UCSD-AML1 (cell line): ENCODE measurements at regions not wholly inside any gene's neighbourhood (a gene's known extent, or its start where the extent isn't known, plus 50 kb on each side); places are given as distances from the start of the nearest gene placed in this dataset.
"Not testable (repeated sequence)": the region's sequence is repeated elsewhere in the genome, so short reads cannot be mapped to it uniquely, and the experiment has no call there.

Experiments
- DNase-seq: peaks from one replicate; lab custom pipeline; 2025; ENCODE audit not compliant: unreplicated experiment; lab: John Stamatoyannopoulos, UW

DNA sequence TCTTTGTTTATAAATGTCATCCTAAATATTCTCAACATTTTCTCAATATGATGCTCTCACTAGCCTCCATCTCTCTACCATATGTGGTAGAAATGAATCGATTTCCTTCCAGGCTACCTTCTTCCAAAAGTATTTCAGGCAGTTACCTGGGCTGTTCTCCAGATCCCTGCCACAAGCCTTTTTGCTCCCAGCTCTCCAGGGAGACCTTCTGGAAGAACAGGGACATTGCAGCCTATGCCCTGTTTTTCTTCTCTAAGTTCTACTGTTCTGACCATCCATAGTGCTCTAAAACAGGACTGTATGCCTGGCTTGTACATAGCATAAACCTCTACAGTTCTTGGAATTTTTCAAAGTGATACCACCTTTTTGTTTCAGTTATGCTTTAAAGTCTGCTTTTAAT is 552.8 kb downstream of the ANKRD7 start:
- DNase-seq, result no peak

DNA sequence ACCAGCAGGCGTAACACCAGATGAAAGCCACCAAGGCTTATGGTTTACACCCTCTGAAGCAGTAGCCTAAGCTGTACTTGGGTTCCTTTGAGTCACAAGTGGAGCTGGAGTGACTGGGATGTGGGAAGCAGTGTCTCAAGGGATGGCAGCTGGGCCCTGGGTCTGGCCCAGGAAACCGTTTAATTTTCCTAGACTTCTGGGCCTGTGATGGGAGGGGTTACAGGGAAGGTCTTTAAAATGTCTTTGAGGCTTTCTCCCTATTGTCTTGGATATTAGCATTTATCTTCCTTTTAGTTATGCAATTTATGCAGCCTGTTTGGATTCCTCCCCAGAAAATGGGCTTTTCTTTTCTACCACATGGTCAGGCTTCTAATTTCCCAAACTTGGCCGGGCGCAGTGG is 568.2 kb downstream of the ANKRD7 start:
- DNase-seq, result no peak

DNA sequence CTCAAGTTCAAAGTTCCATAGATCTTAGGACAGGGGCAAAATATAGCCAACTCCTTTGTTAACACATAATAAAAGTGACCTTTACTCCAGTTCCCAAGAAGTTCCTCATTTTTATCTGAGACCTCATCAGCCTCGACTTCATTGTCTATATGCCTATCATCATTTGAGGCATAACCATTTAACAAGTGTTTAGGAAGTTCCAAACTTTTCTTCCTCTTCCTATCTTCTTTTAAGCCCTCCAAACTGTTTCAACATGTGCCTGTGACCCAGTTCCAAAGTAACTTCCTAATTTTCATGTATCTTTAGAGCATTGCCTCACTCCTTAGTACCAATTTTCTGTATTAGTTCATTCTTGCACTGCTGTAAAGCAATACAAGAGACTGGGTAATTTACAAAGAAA is 569.1 kb downstream of the ANKRD7 start:
- no peak for DNase-seq

DNA sequence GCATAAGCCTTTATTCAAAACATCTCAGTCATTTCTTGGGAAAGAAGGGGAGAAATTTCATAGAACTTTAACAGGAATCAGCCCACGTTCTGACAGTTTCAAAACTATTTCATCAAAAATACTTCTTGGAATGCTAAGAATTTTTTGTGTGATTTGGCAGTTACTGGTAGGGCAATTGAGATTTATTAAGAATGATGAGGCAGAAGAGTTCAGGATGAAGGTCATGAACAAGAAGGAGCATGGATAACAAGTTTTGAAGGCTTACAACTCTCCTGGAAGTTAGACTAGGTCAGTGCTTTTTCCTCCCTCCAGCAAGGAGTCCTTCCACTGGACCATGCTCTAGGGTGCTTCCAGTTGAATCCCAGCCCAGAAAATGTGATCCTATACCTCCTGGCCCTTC is 569.9 kb downstream of the ANKRD7 start:
- no peak for DNase-seq

DNA sequence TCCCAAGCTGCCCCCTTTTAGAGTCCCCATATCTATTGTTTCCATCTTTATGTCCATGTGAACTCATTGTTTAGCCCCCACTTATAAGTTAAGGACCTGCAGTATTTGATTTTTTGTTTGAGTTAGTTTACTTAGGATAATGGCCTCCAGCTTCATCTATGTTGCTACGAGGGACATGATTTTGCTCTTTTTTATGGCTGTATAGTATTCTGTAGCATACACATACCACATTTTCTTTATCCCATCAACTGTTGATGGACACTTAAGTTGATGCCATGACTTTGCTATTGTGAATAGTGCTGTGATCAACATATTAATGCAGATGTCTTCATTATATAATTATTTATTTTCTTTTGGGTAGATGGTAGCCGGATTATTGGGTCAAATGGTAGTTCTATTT is 576.9 kb downstream of the ANKRD7 start:
- no peak for DNase-seq

DNA sequence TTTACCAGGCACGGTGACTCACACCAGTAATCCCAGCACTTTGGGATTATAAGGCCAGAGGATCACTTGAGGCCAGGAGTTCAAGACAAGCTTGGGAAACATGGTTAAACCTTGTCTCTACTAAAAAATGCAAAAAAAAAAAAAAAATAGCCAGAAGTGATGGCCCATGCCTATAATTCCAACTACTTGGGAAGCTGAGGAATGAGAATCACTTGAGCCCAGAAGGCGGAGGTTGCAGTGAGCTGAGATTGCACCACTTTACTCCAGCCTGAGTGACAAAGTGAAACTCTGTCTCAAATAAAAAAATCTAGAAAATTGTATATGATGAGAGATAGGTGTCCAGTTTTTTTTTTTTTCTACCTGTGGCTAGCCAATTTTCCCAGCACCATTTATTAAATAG is 578.2 kb downstream of the ANKRD7 start:
- no peak for DNase-seq

DNA sequence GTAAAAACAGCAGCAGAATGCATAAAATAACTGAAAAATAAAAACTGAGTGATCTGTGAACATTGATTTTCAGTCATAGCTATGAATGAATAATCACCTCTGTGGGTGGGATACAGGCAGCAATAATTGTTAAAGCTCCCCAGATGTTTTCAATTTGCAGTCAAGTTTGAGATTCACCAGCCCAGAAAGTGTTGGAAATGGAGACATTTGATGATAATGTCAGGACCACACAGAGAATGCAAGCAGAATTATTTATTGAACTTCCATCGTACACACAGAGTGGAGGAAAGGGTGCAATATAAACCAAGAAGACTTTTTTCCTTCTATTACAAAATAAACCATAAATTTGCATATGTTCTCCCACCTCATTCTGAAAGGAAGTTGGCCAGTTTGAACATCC is 601.7 kb downstream of the ANKRD7 start:
- DNase-seq, result no peak

DNA sequence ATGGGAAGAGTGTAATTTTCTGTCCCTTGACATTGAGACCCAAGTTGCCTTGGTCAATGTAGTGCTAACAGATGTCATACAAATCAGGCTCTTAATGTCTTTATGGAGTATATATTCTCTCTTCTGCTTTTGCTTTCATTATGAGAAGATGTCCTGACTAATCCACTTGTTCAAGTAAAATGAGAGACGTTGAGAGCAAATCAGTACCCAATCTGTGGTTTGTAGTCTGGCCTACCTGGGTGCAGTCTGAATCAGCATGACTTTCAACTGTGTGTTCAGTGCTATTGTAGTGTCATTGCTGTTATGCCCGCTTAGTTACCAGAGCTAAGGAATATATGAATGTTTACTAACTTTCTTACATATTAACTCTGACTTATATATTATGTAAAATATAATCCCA is 612.4 kb downstream of the ANKRD7 start:
- no peak for DNase-seq

DNA sequence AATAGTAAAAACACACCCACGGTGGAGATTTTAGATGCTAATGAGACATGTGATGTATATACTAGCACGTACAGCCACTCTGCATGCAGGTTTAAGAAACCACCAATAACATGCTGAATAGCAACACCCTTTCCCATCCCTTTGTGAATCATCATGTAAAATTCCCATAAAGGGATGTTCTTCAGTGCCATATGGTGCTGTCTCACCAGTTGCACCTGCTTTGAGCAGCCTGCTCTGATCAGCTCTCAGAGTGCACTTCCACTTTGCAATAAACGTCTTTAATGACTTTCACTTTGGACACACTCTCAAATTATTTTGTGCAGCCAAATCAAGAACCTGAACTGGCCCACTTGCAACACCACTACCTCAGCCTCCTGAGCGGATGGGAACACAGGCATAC is 615.0 kb downstream of the ANKRD7 start:
- no peak for DNase-seq

DNA sequence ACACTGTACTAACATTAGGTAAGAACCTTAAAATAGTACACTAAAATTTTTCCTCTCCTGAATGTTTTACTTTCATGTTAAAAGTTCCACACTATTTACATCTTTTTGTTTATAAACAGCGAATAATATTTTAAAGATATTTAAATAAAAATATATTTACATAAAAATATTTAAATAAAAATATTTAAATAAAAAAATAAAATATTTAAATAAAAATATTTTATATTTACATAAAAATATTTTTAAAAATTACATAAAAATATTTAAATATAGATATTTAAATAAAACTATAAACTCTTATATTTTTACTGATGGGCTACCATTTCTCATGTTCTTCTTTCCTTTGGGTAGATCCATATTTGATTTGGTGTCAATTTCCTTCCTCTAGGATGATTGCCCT is 619.0 kb downstream of the ANKRD7 start:
- no peak for DNase-seq

DNA sequence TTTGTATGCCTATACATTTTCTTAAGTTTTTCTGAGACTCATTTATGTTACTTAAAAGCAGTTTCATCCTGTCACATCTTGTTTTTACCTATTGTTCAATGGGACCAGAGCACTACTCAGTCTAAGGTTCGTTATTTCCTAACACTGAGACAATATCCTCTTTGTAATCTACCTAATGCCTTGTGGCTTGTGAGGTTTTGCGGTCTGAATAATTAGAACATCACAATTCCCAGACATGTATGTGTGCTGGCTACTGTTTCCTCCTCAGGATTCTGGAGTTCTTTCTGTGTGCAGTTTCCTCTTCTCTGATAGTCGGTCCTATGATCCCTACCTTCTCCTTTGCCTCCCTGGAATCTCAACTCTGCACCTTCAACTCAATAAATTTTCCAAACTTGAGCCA is 620.2 kb downstream of the ANKRD7 start:
- no peak for DNase-seq

DNA sequence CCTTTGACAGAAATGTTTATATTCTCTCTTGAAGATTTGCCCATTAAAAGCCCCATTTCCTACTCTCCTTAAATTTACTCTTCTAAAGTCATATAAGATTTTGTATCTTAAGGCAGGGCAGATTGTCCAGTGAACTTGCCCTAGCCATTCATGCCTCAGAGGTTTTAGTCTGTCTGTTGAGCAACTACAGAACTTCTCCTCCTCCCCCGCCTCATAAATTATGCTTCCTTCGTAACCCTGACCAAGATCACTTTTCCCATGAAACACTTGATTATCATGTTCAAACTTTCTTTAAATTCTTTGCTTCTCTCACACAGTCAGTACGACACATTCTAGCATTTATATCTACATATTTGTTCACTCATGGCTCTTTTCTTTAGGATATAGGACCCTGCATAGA is 621.3 kb downstream of the ANKRD7 start:
- no peak for DNase-seq

DNA sequence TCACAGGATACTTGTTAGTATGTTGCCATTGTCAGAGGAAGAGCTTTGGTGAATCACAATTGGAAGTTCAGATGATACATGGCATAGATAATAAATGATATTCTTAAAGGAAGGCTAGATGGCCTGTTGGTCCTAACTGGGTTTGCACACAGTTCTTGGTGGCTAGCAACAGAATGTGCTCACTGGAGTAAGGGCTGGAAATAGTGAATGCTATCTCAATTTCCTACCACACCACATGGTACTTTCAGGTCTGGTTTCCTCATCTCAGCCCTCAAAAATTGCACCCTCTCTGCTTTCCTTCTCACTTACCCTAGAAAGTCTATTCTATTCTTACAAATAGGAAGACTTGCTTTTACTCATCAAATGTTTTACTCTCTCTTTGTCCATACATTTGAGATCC is 622.5 kb downstream of the ANKRD7 start:
- no peak for DNase-seq

DNA sequence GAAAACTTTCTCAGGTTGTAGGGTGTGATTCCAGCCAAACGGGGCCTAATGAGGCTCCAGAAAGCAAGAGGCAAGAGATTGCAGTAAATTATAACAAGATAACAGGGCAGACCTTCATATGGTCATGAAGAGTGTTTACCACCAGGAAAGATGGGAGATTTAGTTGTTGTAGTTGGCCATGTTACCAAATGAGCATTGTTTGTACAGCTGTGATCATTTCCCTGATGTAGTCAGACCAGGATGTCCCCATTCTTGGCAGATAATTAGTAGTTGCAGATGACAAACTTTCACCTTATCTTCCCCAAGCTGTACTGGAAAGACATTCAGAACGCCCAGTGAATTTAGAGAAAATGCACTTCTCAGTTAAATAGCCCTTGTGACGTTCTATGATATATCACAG is 630.8 kb downstream of the ANKRD7 start:
- no peak for DNase-seq

DNA sequence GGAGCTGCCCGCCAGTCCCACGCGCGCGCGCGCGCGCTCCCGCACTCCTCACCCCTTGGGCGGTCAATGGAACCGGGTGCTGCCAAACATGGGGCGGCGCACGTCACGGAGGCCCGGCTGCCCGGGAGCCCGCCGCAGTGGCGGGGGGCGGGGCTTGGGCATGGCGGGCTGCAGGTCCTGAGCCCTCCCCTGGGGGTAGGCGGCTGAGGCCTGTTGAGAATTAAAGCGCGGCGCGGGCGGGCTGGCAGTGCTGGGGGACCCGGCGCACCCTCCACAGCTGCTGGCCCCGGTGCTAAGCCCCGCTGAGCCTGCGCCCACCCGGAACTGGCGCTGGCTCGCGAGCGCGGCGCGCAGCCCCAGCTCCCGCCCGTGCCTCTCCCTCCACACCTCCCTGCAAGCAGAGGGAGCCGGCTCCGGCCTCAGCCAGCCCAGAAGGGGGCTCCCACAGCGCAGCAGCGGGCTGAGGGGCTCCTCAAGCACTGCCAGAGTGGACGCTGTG is 634.2 kb downstream of the ANKRD7 start:
- no peak for DNase-seq

DNA sequence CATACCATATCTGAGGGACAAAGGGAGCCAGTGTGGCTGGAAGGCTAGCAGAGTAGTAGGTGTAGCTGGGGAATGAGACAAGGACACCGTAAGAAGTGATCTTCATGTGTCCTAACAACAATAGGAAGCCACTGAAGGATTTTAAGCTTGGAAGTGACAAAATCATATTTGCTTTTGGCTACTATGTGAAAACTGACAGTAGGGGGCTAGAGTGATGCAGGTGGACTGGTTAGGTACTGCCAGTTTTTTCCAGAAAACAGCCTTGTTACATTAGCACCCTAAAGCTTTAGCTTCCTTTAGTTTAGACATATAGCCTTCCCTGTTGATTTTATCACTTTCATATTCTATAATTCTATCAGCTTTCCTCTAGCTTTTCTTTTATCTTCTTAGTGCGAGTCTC is 637.1 kb downstream of the ANKRD7 start:
- no peak for DNase-seq

DNA sequence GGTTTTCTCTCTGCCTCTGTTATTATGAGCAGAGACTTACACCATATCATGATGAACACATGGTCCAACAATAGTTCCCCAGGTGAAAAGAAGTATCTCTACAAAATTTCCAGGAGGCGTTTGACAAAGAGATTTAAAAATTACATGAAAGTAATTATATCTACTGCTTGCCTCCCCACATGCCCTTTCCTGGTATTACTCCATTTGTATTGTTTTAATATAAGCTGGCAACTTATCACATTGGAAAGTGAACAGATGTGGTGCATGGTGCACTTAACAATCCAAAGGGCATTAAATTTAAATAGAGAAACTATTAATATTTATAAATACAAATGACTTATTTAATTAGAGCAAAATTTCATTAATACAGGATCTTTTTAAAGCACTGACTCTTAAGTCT is 638.2 kb downstream of the ANKRD7 start:
- no peak for DNase-seq

DNA sequence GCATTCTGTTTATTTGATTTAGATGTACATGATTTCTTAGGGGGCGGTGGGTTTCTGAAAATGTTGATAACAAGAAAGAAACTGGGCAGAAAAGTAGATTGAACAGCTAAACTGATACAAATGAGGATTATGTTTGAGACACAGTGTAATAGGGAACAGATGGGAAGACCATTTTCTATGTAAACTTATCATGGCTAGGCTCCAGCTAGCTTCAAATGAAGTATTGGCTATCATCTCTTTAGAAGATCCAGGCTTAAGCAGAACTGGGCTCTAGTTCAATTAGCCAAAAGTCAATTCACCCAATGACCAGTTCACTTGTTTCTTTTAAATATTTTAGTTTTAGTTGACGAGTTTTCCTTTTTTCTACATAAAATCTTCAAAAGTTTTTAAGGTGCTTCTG is 639.5 kb downstream of the ANKRD7 start:
- DNase-seq, result no peak

DNA sequence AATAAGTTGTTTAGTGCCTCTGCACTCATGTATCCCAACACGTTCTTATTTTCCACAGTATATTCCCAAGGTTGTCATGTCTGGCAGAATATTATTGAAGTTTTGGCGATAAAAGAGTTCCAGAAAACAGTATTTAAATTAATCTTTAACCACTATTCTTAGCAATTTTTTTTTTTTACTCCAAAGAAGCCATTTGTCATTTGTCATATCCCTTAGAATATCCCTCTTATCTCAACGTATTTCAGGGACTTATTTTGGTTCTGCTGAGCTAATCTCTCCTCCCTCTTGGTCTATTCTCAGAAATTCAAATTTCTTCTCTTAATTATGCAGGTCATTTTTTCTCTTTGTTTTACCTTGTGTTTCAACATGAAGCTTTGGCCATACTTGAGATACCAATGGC is 643.4 kb downstream of the ANKRD7 start:
- DNase-seq, result no peak

DNA sequence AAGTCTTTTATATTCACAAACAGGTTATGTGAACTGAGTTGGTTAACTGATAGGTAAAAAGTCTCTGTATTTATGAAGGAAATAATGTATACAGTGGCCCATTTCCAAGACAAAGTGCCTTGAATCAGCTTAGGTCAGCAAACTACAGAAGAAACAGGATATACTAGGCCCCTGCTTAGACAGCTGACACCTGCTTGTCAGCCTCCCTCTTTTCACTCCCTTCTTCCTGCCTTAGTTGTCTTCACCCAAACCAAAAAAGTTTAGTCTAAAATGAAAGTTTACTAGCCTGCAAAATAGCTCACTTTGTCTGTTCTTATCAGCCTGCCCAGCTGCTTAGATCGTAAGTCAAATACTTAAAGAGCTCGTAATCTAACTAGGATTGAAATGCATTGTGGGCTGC is 644.6 kb downstream of the ANKRD7 start:
- not testable (repeated sequence) for DNase-seq

DNA sequence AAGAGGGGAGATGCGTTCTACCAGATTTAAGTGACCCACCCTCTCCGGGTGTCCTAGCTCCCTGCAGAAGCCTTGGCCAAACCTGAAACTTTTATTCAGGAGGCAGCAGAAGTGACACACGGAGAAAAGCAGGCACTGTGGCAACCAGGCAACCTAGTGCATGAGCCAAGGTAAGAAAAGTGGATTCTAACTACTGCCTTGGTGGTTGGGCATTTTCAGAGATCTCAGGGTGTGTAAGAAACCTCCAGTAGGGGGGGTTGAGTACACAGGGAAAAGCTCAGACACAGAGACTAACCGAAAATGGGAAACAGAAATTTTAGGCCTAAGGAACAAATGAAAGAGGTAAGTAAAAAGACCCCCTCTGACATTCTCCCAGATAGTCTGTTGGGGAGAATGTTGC is 645.7 kb downstream of the ANKRD7 start:
- DNase-seq, result no peak

DNA sequence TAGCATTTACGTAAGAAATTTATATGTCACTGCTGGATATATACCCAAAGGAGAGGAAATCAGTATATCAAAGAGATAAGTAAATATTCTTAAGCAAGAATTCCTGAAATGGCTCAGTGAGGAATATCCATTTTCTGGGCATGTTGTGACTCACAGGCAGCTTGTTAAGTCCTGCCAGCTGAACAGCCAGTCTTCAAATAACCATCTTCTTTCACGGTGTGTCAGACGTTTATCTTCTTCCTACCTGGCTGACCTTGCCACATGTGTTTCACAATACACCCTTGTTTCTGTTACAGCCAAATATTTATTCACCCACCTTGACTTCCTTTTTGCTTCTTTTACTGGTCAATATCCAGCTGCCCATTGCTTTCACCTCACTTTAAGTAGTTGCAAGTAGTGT is 648.1 kb downstream of the ANKRD7 start:
- DNase-seq, result no peak

DNA sequence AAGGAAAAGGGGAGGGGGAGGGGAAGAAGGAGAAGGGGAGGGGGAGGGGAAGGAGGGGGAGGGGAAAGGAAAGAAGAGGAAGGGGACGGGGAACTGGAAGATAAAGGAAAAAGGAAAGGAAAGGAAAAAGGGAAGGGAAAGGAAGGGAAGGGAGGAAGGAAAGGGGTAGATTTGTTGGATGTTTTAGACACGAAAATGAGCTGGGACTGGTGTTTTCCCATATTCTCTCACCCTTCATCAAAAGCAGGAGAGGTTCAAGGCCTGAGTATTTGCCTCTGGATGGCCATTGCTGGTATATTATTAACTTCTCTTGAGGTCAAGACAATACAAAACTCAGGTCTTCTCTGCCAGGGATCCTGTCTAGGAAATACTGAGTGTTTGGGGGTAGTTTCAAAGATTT is 652.7 kb downstream of the ANKRD7 start:
- no peak for DNase-seq

DNA sequence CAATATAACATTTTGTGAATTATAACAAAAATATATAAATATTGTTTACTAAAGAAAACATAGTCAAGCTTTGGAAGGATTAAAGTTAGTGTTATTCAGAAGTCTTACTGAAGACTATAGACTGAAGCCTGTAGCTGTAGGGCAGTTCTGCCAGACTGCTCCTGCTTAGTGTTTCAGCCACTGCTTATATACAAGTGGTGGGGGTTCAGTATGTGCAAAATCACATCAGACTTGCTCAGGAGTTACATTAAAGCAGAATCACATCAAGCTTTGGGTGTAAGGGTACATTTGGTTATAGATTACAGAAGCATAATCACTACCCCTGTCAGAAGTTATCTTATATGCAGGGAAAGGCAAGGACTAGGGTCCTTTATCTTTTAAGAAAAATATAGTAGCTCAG is 653.8 kb downstream of the ANKRD7 start:
- no peak for DNase-seq
